ENCODE measurements at regions not wholly inside any gene's neighbourhood (a gene's known extent, or its start where the extent isn't known, plus 50 kb on each side); places are given as distances from the start of the nearest gene placed in this dataset.

- Histone ChIP-seq H3K9me3 (no peaks in the 10 kb centered on the region), H3K27ac (no peak overlapping the region), H3K27me3 (no peaks in the 10 kb centered on the region), H3K4me1 (no peaks in the 10 kb centered on the region), H3K36me3 (no peaks in the 10 kb centered on the region), H3K4me3 (no peak overlapping the region)
- intact Hi-C loops (cut with DNase I), result no loop called here
- ATAC-seq (no peak), DNase-seq (no peak)
- WGBS, 4 donors, result 66 to 81% (median 72%) methylated on average over 2 of the region's 2 CpGs
- no peak for TF ChIP-seq POLR2A (IDR thresholded peaks at IDR 0.05)
Measured at GRCh38 chr6:119683031-119683430, 333.5 kb upstream of the MAN1A1 start.

- H3K36me3 ChIP-seq, result no peaks in the 10 kb centered on the region
- no peaks in the 10 kb centered on the region for H3K9me3 ChIP-seq
- H3K27me3 ChIP-seq, result no peaks in the 10 kb centered on the region
- DNase-seq, result no peak
- H3K4me3 ChIP-seq, result no peak overlapping the region
- H3K4me1 ChIP-seq, result no peaks in the 10 kb centered on the region
- TF ChIP-seq POLR2A (IDR thresholded peaks at IDR 0.05), result no peak
- TF ChIP-seq CTCF (IDR thresholded peaks at IDR 0.05), result no peak
- H3K27ac ChIP-seq, result no peak overlapping the region
- intact Hi-C loops (cut with DNase I), result no loop called here
- no peak for ATAC-seq
- WGBS, 4 donors, result 84 to 88% (median 86%) methylated on average over 3 of the region's 3 CpGs
Measured at GRCh38 chr6:119678961-119679360, 329.4 kb upstream of the MAN1A1 start.

GRCh38 chr6:119677384-119677783, 327.8 kb upstream of the MAN1A1 start:
- no peak overlapping the region for H3K27ac ChIP-seq
- DNase-seq (no peak), ATAC-seq (no peak)
- no peaks in the 10 kb centered on the region for H3K36me3 ChIP-seq
- intact Hi-C loops (cut with DNase I), result no loop called here
- TF ChIP-seq CTCF (IDR thresholded peaks at IDR 0.05) (no peak), POLR2A (IDR thresholded peaks at IDR 0.05) (no peak)
- H3K4me3 ChIP-seq, result no peak overlapping the region
- no peaks in the 10 kb centered on the region for H3K4me1 ChIP-seq
- WGBS, 4 donors, result 66 to 85% (median 77%) methylated on average over 2 of the region's 2 CpGs
- H3K9me3 ChIP-seq, result no peaks in the 10 kb centered on the region
- H3K27me3 ChIP-seq, result no peaks in the 10 kb centered on the region

- no peak for TF ChIP-seq CTCF (IDR thresholded peaks at IDR 0.05)
- TF ChIP-seq POLR2A (IDR thresholded peaks at IDR 0.05), result no peak
- Histone ChIP-seq H3K36me3 (no peaks in the 10 kb centered on the region), H3K4me1 (no peaks in the 10 kb centered on the region), H3K4me3 (no peak overlapping the region), H3K27ac (no peak overlapping the region), H3K9me3 (no peaks in the 10 kb centered on the region), H3K27me3 (no peaks in the 10 kb centered on the region)
- 90 to 93% (median 92%) methylated on average over 4 of the region's 4 CpGs for WGBS, 4 donors
- DNase-seq (no peak), ATAC-seq (no peak)
- intact Hi-C loops (cut with DNase I), result no loop called here
Measured at GRCh38 chr6:119676961-119677360, 327.4 kb upstream of the MAN1A1 start.

- no peak for TF ChIP-seq CTCF (IDR thresholded peaks at IDR 0.05)
- TF ChIP-seq POLR2A (IDR thresholded peaks at IDR 0.05), result no peak
- Histone ChIP-seq H3K4me1 (no peaks in the 10 kb centered on the region), H3K36me3 (no peaks in the 10 kb centered on the region), H3K27ac (no peak overlapping the region), H3K4me3 (no peak overlapping the region), H3K9me3 (no peaks in the 10 kb centered on the region), H3K27me3 (no peaks in the 10 kb centered on the region)
- 66 to 81% (median 76%) methylated on average over 1 of the region's 1 CpG for WGBS, 4 donors
- ATAC-seq (no peak), DNase-seq (no peak)
- intact Hi-C loops (cut with DNase I), result no loop called here
Measured at GRCh38 chr6:119676230-119676629, 326.7 kb upstream of the MAN1A1 start.

Data from heart left ventricle (tissue), 16 donors.